HUES64 (cell line): ENCODE measurements at regions not wholly inside any gene's neighbourhood (a gene's known extent, or its start where the extent isn't known, plus 50 kb on each side); places are given as distances from the start of the nearest gene placed in this dataset.
"Not testable (repeated sequence)": the region's sequence is repeated elsewhere in the genome, so short reads cannot be mapped to it uniquely, and the experiment has no call there.

Source experiments
- H3K27ac ChIP-seq: 2 replicates; pipeline ENCODE4 v1.7.0; 2013; ENCODE audit warnings: low read depth, low read length, inconsistent platforms
- H3K27me3 ChIP-seq: 2 replicates; pipeline ENCODE4 v1.6.1; 2013; ENCODE audit warnings: mild to moderate bottlenecking, low read length; ENCODE audit not compliant: insufficient read depth
- H3K36me3 ChIP-seq: 2 replicates; pipeline ENCODE4 v1.6.1; 2013; ENCODE audit warnings: mild to moderate bottlenecking, low read length; ENCODE audit not compliant: insufficient read depth
- H3K4me1 ChIP-seq: 2 replicates; pipeline ENCODE4 v1.6.1; 2013; ENCODE audit warnings: mild to moderate bottlenecking, low read length, moderate library complexity; ENCODE audit not compliant: insufficient read depth
- H3K4me3 ChIP-seq: 2 replicates; pipeline ENCODE4 v1.5.1; 2013; ENCODE audit warnings: mild to moderate bottlenecking, low read length, moderate library complexity
- H3K9ac ChIP-seq: 2 replicates; pipeline ENCODE4 v1.6.1; 2013; ENCODE audit warnings: mild to moderate bottlenecking, low read depth, low read length
- H3K9me3 ChIP-seq: 2 replicates; pipeline ENCODE4 v1.6.1; 2013; ENCODE audit warnings: low read depth, low read length; ENCODE audit not compliant: insufficient read depth
- WGBS: fragments of 150-250, 120-280 bp; methylation state at CpG from one replicate; pipeline ENCODE4 v1.1.7; 2013; ENCODE audit warnings: missing lambda C conversion rate; 5-methylcytosine and 5-hydroxymethylcytosine counted together

- Histone ChIP-seq H3K9me3 (no peaks in the 10 kb centered on the region), H3K9ac (no peak overlapping the region), H3K36me3 (no peaks in the 10 kb centered on the region), H3K4me3 (no peak overlapping the region), H3K27me3 (no peaks in the 10 kb centered on the region), H3K4me1 (no peaks in the 10 kb centered on the region), H3K27ac (no peak overlapping the region)
- WGBS = 92% methylated on average over 11 of the region's 11 CpGs
Observed at GRCh38 chr10:42883993-42884983, 101.7 kb downstream of the BMS1 start.

- H3K9ac ChIP-seq = no peak overlapping the region
- H3K9me3 ChIP-seq = no peaks in the 10 kb centered on the region
- no peaks in the 10 kb centered on the region for H3K4me1 ChIP-seq
- H3K27ac ChIP-seq = no peak overlapping the region
- 93% methylated on average over 8 of the region's 8 CpGs for WGBS
- H3K27me3 ChIP-seq = no peaks in the 10 kb centered on the region
- H3K4me3 ChIP-seq = no peak overlapping the region
- H3K36me3 ChIP-seq = no peaks in the 10 kb centered on the region
Observed at GRCh38 chr10:42885491-42886270, 103.1 kb downstream of the BMS1 start.

- Histone ChIP-seq H3K4me1 (no peaks in the 10 kb centered on the region), H3K9ac (no peak overlapping the region), H3K27ac (no peak overlapping the region), H3K36me3 (no peaks in the 10 kb centered on the region), H3K4me3 (no peak overlapping the region), H3K27me3 (no peaks in the 10 kb centered on the region), H3K9me3 (no peaks in the 10 kb centered on the region)
- WGBS = 96% methylated on average over 1 of the region's 1 CpG
Observed at GRCh38 chr10:42887734-42888503, 105.3 kb downstream of the BMS1 start.

GRCh38 chr10:42888504-42889095 lies 106.0 kb downstream of the BMS1 start:
- no peaks in the 10 kb centered on the region for H3K4me1 ChIP-seq
- no peaks in the 10 kb centered on the region for H3K27me3 ChIP-seq
- H3K36me3 ChIP-seq = no peaks in the 10 kb centered on the region
- 92% methylated on average over 4 of the region's 4 CpGs for WGBS
- H3K4me3 ChIP-seq = no peak overlapping the region
- no peak overlapping the region for H3K27ac ChIP-seq
- no peaks in the 10 kb centered on the region for H3K9me3 ChIP-seq
- H3K9ac ChIP-seq = no peak overlapping the region

GRCh38 chr10:42896735-42897134 lies 114.1 kb downstream of the BMS1 start:
- WGBS = 87% methylated on average over 7 of the region's 7 CpGs
- Histone ChIP-seq H3K4me1 (no peaks in the 10 kb centered on the region), H3K9ac (no peak overlapping the region), H3K27ac (no peak overlapping the region), H3K4me3 (no peak overlapping the region), H3K9me3 (peaks cover 16% of the 10 kb centered on the region), H3K36me3 (no peaks in the 10 kb centered on the region), H3K27me3 (no peaks in the 10 kb centered on the region; the same call in 1 of the 2 replicates)

- no peak overlapping the region for H3K27ac ChIP-seq
- 96% methylated on average over 83 of the region's 83 CpGs for WGBS
- no peaks in the 10 kb centered on the region for H3K36me3 ChIP-seq
- no peak overlapping the region for H3K4me3 ChIP-seq
- no peak overlapping the region for H3K9ac ChIP-seq
- H3K27me3 ChIP-seq = no peaks in the 10 kb centered on the region; the same call in 1 of the 2 replicates
- no peaks in the 10 kb centered on the region for H3K4me1 ChIP-seq
- peaks cover 17% of the 10 kb centered on the region for H3K9me3 ChIP-seq
Observed at GRCh38 chr10:42898037-42898960, 115.7 kb downstream of the BMS1 start.

- no peak overlapping the region for H3K4me3 ChIP-seq
- peaks cover 17% of the 10 kb centered on the region for H3K9me3 ChIP-seq
- H3K9ac ChIP-seq = no peak overlapping the region
- 97% methylated on average over 17 of the region's 17 CpGs for WGBS
- H3K27me3 ChIP-seq = no peaks in the 10 kb centered on the region; the same call in 1 of the 2 replicates
- H3K27ac ChIP-seq = no peak overlapping the region
- no peaks in the 10 kb centered on the region for H3K4me1 ChIP-seq
- no peaks in the 10 kb centered on the region for H3K36me3 ChIP-seq
Observed at GRCh38 chr10:42899036-42899435, 116.4 kb downstream of the BMS1 start.

- 93% methylated on average over 24 of the region's 24 CpGs for WGBS
- not testable (repeated sequence) for H3K36me3 ChIP-seq, H3K9ac ChIP-seq, H3K4me3 ChIP-seq, H3K27ac ChIP-seq, H3K27me3 ChIP-seq, H3K4me1 ChIP-seq
- H3K9me3 ChIP-seq = peaks cover 17% of the 10 kb centered on the region
Observed at GRCh38 chr10:42900346-42900745, 117.8 kb downstream of the BMS1 start.

- Histone ChIP-seq H3K9me3 (peaks cover 3% of the 10 kb centered on the region; the same call in 1 of the 2 replicates), H3K4me1 (no peaks in the 10 kb centered on the region), H3K9ac (no peak overlapping the region), H3K27me3 (no peaks in the 10 kb centered on the region), H3K36me3 (no peaks in the 10 kb centered on the region), H3K4me3 (no peak overlapping the region), H3K27ac (no peak overlapping the region)
- no CpG with 5 or more reads among the region's 2 CpGs for WGBS
Observed at GRCh38 chr10:42911359-42911758, 128.8 kb downstream of the BMS1 start.

- no peak overlapping the region for H3K27ac ChIP-seq
- H3K4me3 ChIP-seq = no peak overlapping the region
- no peaks in the 10 kb centered on the region for H3K4me1 ChIP-seq
- peaks cover 3% of the 10 kb centered on the region; the same call in 1 of the 2 replicates for H3K9me3 ChIP-seq
- no peaks in the 10 kb centered on the region for H3K27me3 ChIP-seq
- H3K9ac ChIP-seq = no peak overlapping the region
- H3K36me3 ChIP-seq = no peaks in the 10 kb centered on the region
Observed at GRCh38 chr10:42916974-42917373, 134.4 kb downstream of the BMS1 start.
